SK-N-MC (cell line): ENCODE measurements at regions not wholly inside any gene's neighbourhood (a gene's known extent, or its start where the extent isn't known, plus 50 kb on each side); places are given as distances from the start of the nearest gene placed in this dataset.
A peak's percentile ranks its signal among the peaks of the same experiment; 100 is the strongest.

Source experiments
- EZH2 ChIP-seq: fragments of 200-600 bp; sonication (generic); IDR thresholded peaks from one replicate; pipeline ENCODE4 v1.6.1; 2017; ENCODE audit warnings: antibody characterized with exemption
- POLR2AphosphoS5 ChIP-seq: IDR thresholded peaks from 2 replicates; pipeline ENCODE4 v1.6.1; 2012; ENCODE audit warnings: mild to moderate bottlenecking, low read depth, low read length, borderline replicate concordance

GRCh38 chr4:19993242-19993641 is 258.5 kb upstream of the SLIT2 start:
- peak; percentile 27; the same call in 1 of the 2 replicates for TF ChIP-seq POLR2AphosphoS5
- no peak for TF ChIP-seq EZH2
